OCI-LY7 (cell line): ENCODE measurements at regions not wholly inside any gene's neighbourhood (a gene's known extent, or its start where the extent isn't known, plus 50 kb on each side); places are given as distances from the start of the nearest gene placed in this dataset.

Experiments used
- CTCF ChIP-seq: fragments of 200-600 bp; sonication (generic); conservative IDR thresholded peaks from 2 replicates; pipeline ENCODE4 v1.5.1; 2014; ENCODE audit warnings: mild to moderate bottlenecking, antibody characterized with exemption, low read length, moderate library complexity, mixed read lengths
- EZH2phosphoT487 ChIP-seq: fragments of 200-600 bp; sonication (generic); IDR thresholded peaks from 2 replicates; pipeline ENCODE4 v1.6.1; 2018; ENCODE audit warnings: low read depth, borderline replicate concordance, mild to moderate bottlenecking, mixed run types, antibody characterized with exemption, low read length, moderate library complexity, mixed read lengths

DNA sequence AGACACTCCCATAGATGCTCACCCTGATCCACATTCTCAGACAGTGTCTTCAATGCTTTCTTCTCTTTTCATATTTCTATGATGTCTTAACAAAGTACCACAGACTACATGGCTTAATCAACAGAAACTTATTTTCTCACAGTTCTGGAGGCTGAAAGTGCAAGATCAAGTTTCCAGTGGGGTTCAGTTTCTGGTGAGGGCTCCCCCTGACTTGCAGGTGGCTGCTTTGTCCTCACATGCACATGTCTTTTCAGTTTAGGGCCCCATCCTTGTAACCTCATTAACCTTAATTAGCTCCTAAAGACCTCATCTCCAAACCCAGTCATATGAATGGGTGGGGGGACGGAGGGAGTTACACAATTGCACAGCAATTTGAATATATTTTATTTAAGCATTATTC, 335.8 kb downstream of the AASDHPPT start:
- no peak for TF ChIP-seq EZH2phosphoT487
- TF ChIP-seq CTCF = no peak
